ENCODE measurements at regions not wholly inside any gene's neighbourhood (a gene's known extent, or its start where the extent isn't known, plus 50 kb on each side); places are given as distances from the start of the nearest gene placed in this dataset.

GRCh38 chr4:158006990-158007389, 165.8 kb downstream of the GASK1B start:
- no peaks in the 10 kb centered on the region for H3K9me3 ChIP-seq
- H3K36me3 ChIP-seq, result no peaks in the 10 kb centered on the region
- ATAC-seq (peak; percentile 75), DNase-seq (no peak)
- no peak overlapping the region for H3K27ac ChIP-seq
- intact Hi-C loops (cut with DNase I), result no loop called here
- no peaks in the 10 kb centered on the region for H3K27me3 ChIP-seq
- peaks cover 9% of the 10 kb centered on the region for H3K4me1 ChIP-seq
- no peak for TF ChIP-seq CTCF (IDR thresholded peaks at IDR 0.05)
- H3K4me3 ChIP-seq, result no peak overlapping the region

- Histone ChIP-seq H3K36me3 (no peaks in the 10 kb centered on the region), H3K27ac (no peak overlapping the region), H3K9me3 (no peaks in the 10 kb centered on the region), H3K4me1 (peaks cover 9% of the 10 kb centered on the region), H3K4me3 (no peak overlapping the region), H3K27me3 (no peaks in the 10 kb centered on the region)
- no peak for TF ChIP-seq CTCF (IDR thresholded peaks at IDR 0.05)
- ATAC-seq (no peak), DNase-seq (no peak)
- intact Hi-C loops (cut with DNase I), result no loop called here
Observed at GRCh38 chr4:158005021-158005420, 167.8 kb downstream of the GASK1B start.

GRCh38 chr4:158004101-158004500, 168.7 kb downstream of the GASK1B start:
- Histone ChIP-seq H3K36me3 (no peaks in the 10 kb centered on the region), H3K27ac (no peak overlapping the region), H3K9me3 (no peaks in the 10 kb centered on the region), H3K4me3 (no peak overlapping the region), H3K27me3 (no peaks in the 10 kb centered on the region), H3K4me1 (peaks cover 9% of the 10 kb centered on the region)
- intact Hi-C loops (cut with DNase I), result no loop called here
- DNase-seq (no peak), ATAC-seq (no peak)
- no peak for TF ChIP-seq CTCF (IDR thresholded peaks at IDR 0.05)

GRCh38 chr4:158003212-158003611, 169.6 kb downstream of the GASK1B start:
- Histone ChIP-seq H3K27ac (no peak overlapping the region), H3K27me3 (no peaks in the 10 kb centered on the region), H3K9me3 (no peaks in the 10 kb centered on the region), H3K4me3 (no peak overlapping the region), H3K4me1 (peaks cover 9% of the 10 kb centered on the region), H3K36me3 (no peaks in the 10 kb centered on the region)
- DNase-seq (no peak), ATAC-seq (no peak)
- intact Hi-C loops (cut with DNase I), result no loop called here
- TF ChIP-seq CTCF (IDR thresholded peaks at IDR 0.05), result no peak

GRCh38 chr4:158002173-158002572, 170.7 kb downstream of the GASK1B start:
- Histone ChIP-seq H3K36me3 (no peaks in the 10 kb centered on the region), H3K27ac (no peak overlapping the region), H3K4me1 (peaks cover 9% of the 10 kb centered on the region), H3K4me3 (no peak overlapping the region), H3K27me3 (no peaks in the 10 kb centered on the region), H3K9me3 (no peaks in the 10 kb centered on the region)
- no peak for DNase-seq
- intact Hi-C loops (cut with DNase I), result no loop called here
- no peak for ATAC-seq
- no peak for TF ChIP-seq CTCF (IDR thresholded peaks at IDR 0.05)

GRCh38 chr4:158001756-158002155, 171.1 kb downstream of the GASK1B start:
- H3K9me3 ChIP-seq, result no peaks in the 10 kb centered on the region
- H3K27me3 ChIP-seq, result no peaks in the 10 kb centered on the region
- no peak overlapping the region for H3K4me3 ChIP-seq
- DNase-seq (no peak), ATAC-seq (no peak)
- intact Hi-C loops (cut with DNase I), result no loop called here
- TF ChIP-seq CTCF (IDR thresholded peaks at IDR 0.05), result no peak
- no peak overlapping the region for H3K27ac ChIP-seq
- peaks cover 9% of the 10 kb centered on the region for H3K4me1 ChIP-seq
- H3K36me3 ChIP-seq, result no peaks in the 10 kb centered on the region
